Esophagus squamous epithelium (tissue), 5 donors: ENCODE measurements at regions not wholly inside any gene's neighbourhood (a gene's known extent, or its start where the extent isn't known, plus 50 kb on each side); places are given as distances from the start of the nearest gene placed in this dataset.
"Not testable (repeated sequence)": the region's sequence is repeated elsewhere in the genome, so short reads cannot be mapped to it uniquely, and the experiment has no call there.

ENCODE experiments used
- DNase-seq: peaks from one replicate; lab custom pipeline; 2025; lab: John Stamatoyannopoulos, UW
- H3K27ac ChIP-seq, 4 donors: fragments of 200-600 bp; sonication (generic); one replicate each; pipeline ENCODE4 v1.5.1; 2016 to 2019; ENCODE audit warnings: mild to moderate bottlenecking in 1 of 4
- H3K27me3 ChIP-seq, 4 donors: fragments of 200-600 bp; sonication (generic); 1 replicate in 3 of 4; 2 replicates in 1 of 4; pipeline versions ENCODE4 v1.5.1 to v1.6.0; 2017 to 2021; ENCODE audit warnings: antibody characterized with exemption in 1 of 4
- H3K36me3 ChIP-seq, 3 donors: fragments of 200-600 bp; sonication (generic); one replicate each; pipeline ENCODE4 v1.5.1; 2016 to 2019
- H3K4me1 ChIP-seq, 3 donors: fragments of 200-600 bp; sonication (generic); one replicate each; pipeline ENCODE4 v1.5.1; 2017 to 2019
- H3K4me3 ChIP-seq, 4 donors: fragments of 200-600 bp; sonication (generic); 1 replicate in 3 of 4; 2 replicates in 1 of 4; pipeline ENCODE4 v1.5.1; 2016 to 2019; ENCODE audit warnings: mild to moderate bottlenecking in 2 of 4, moderate library complexity in 1 of 4
- H3K9me3 ChIP-seq, 3 donors: fragments of 200-600 bp; sonication (generic); one replicate each; pipeline ENCODE4 v1.5.1; 2016 to 2019
- POLR2A ChIP-seq, 4 donors: fragments of 450-650 bp; IDR thresholded peaks; one replicate each; pipeline ENCODE4 v1.6.1; 2017; ENCODE audit warnings: antibody characterized with exemption in 4 of 4, mild to moderate bottlenecking in 4 of 4, moderate library complexity in 3 of 4
- WGBS, 2 donors: methylation state at CpG; one replicate each; pipeline ENCODE4 v1.1.5; 2018; 5-methylcytosine and 5-hydroxymethylcytosine counted together
- intact Hi-C: fragments of 100-400 bp; cut with DNase I; formaldehyde crosslinking; loops from one replicate; pipeline ENCODE4 v1.15.0; 2022
- TF ChIP-seq, protein P1 (sequence below), 6 experiments: fragments of 450-650 bp in 4 of 6; fragments of 200-600 bp in 2 of 6; sonication (generic) in 2 of 6; IDR thresholded peaks; one replicate each; pipeline ENCODE4 v1.5.1; 2016 to 2019; ENCODE audit warnings: antibody characterized with exemption in 6 of 6, mild to moderate bottlenecking in 4 of 6, moderate library complexity in 4 of 6
- donor health status: DM: yes; HTN: yes; CAD: no.

DNA sequence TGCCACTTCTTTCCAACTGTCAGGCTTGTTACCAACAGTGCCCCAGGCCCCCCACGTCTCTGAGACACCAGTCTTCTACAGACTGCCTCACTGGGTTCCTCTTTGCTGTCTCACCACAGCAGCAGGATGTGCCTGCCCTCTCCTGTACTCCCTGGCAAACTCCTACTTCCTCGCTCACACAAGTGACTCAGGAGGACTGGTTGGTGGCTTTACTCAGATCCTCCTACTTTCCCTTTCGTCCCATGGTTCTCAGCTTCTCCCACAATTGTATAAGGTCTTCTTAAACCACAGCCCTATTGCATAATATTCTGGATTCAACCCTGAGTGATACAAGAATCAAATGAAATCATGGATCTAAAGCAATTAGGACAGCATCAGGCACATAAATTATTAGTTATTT is 246.6 kb upstream of the PROK2 start:
- Histone ChIP-seq H3K27ac (no peak overlapping the region), H3K9me3 (no peaks in the 10 kb centered on the region), H3K36me3 (no peaks in the 10 kb centered on the region), H3K4me3 (no peak overlapping the region), H3K4me1 (no peaks in the 10 kb centered on the region), H3K27me3 (no peaks in the 10 kb centered on the region)
- intact Hi-C loops, result no loop called here
- 57 to 64% methylated on average over 3 of the region's 3 CpGs for WGBS, 2 donors
- TF ChIP-seq POLR2A (IDR thresholded peaks at IDR 0.05), result no peak
- no peak for DNase-seq

DNA sequence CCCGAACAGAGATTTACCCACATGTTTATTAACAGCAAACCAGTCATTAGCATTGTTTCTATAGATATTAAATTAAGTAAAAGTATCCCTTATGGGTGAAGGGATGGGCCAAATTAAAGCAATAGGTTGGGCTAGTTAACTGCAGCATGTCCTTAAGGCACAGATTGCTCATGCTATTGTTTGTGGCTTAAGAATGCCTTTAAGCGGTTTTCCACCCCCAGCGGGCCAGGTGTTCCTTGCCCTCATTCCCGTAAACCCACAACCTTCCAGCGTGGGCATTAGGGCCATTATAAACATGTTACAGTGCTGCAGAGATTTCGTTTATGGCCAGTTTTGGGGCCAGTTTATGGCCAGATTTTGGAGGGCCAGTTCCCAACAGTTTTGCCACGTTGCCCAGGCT is 245.3 kb upstream of the PROK2 start:
- 72 to 85% methylated on average over 7 of the region's 7 CpGs for WGBS, 2 donors
- not testable (repeated sequence) for DNase-seq, H3K4me3 ChIP-seq

DNA sequence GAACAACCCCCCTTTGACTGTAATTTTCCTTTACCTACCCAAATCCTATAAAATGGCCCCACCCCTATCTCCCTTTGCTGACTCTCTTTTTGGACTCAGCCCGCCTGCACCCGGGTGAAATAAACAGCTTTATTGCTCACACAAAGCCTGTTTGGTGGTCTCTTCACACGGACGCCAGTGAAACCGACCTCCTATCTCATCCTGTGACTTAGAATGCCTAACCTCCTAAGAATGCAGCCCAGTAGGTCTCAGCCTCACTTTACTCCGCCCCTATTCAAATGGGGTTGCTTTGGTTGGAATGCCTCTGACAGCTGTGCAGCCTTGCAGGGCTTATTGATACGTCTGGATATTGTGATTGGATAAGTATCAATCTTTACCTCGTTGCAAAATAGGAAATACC is 243.8 kb upstream of the PROK2 start:
- H3K27ac ChIP-seq, DNase-seq, H3K4me1 ChIP-seq, H3K27me3 ChIP-seq, intact Hi-C loops, H3K9me3 ChIP-seq, H3K36me3 ChIP-seq, H3K4me3 ChIP-seq: not testable (repeated sequence)
- WGBS, 2 donors, result 75 to 86% methylated on average over 5 to 8 of the region's 8 CpGs

More for the DNA sequence above, 245.3 kb upstream of the PROK2 start:
- intact Hi-C loops, H3K9me3 ChIP-seq, H3K4me1 ChIP-seq, H3K27me3 ChIP-seq, H3K27ac ChIP-seq, H3K36me3 ChIP-seq: not testable (repeated sequence)

DNA sequence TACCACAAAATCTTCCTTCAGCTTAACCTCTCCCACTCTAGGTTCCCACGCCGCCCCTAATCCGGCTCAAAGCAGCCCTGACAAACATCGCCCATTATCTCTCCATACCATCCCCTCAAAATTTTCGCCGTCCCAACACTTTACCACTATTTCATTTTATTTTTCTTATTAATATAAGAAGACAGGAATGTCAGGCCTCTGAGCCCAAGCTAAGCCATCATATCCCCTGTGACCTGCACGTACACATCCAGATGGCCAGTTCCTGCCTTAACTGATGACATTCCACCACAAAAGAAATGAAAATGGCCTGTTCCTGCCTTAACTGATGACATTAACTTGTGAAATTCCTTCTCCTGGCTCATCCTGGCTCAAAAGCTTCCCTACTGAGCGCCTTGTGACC is 243.4 kb upstream of the PROK2 start:
- intact Hi-C loops, H3K27me3 ChIP-seq, H3K9me3 ChIP-seq, H3K4me3 ChIP-seq, H3K36me3 ChIP-seq, DNase-seq, H3K4me1 ChIP-seq, H3K27ac ChIP-seq: not testable (repeated sequence)
- 93 to 98% methylated on average over 7 to 8 of the region's 8 CpGs for WGBS, 2 donors

DNA sequence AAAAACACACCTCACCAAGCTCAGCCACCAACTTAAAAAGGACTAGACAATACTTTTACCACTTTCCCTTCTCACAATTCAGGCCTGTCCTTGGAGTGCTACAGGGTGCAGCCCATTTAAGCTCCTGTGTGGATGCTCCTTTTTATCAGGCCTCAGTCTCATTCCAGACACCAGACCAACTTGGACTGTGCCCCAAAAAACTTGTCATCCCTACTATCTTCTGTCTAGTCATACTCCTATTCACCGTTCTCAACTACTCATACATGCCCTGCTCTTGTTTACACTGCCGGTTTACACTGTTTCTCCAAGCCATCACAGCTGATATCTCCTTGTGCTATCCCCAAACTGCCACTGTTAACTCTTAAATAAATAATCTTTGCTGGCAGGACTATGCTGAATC is 242.8 kb upstream of the PROK2 start:
- H3K9me3 ChIP-seq, H3K27ac ChIP-seq, H3K4me1 ChIP-seq, H3K36me3 ChIP-seq, H3K27me3 ChIP-seq, H3K4me3 ChIP-seq, intact Hi-C loops, DNase-seq: not testable (repeated sequence)
- WGBS, 2 donors, result 79 to 89% methylated on average over 2 of the region's 2 CpGs

DNA sequence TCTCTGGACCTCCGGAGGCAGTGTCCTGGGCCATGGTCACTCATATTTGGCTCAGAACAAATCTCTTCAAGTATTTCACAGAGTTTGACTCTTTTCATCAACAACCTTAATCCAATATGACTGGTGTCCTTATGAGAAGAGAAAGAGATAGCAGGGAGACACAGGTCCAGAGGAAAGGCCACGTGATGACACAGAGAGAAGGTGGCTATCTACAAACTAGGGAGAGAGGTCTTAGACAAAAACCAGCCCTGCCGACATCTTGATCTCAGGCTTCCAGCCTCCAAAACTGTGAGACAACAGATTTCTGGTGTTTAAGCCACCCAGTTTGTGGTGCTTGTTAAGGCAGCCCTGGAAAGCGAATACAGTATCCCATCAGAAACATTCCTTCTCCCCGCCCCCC is 237.1 kb upstream of the PROK2 start:
- Histone ChIP-seq H3K4me1 (peaks cover 0 to 8% (median 0%) of the 10 kb centered on the region in 3 donors), H3K4me3 (no peak overlapping the region), H3K9me3 (no peaks in the 10 kb centered on the region), H3K27ac (no peak overlapping the region), H3K36me3 (no peaks in the 10 kb centered on the region), H3K27me3 (no peaks in the 10 kb centered on the region)
- intact Hi-C loops, result no loop called here
- TF ChIP-seq, protein P1, sequence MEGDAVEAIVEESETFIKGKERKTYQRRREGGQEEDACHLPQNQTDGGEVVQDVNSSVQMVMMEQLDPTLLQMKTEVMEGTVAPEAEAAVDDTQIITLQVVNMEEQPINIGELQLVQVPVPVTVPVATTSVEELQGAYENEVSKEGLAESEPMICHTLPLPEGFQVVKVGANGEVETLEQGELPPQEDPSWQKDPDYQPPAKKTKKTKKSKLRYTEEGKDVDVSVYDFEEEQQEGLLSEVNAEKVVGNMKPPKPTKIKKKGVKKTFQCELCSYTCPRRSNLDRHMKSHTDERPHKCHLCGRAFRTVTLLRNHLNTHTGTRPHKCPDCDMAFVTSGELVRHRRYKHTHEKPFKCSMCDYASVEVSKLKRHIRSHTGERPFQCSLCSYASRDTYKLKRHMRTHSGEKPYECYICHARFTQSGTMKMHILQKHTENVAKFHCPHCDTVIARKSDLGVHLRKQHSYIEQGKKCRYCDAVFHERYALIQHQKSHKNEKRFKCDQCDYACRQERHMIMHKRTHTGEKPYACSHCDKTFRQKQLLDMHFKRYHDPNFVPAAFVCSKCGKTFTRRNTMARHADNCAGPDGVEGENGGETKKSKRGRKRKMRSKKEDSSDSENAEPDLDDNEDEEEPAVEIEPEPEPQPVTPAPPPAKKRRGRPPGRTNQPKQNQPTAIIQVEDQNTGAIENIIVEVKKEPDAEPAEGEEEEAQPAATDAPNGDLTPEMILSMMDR (IDR thresholded peaks at IDR 0.05), result no peak
- TF ChIP-seq POLR2A (IDR thresholded peaks at IDR 0.05), result no peak
- DNase-seq, result no peak
- WGBS, 2 donors, result 92 to 100% methylated on average over 5 of the region's 5 CpGs

DNA sequence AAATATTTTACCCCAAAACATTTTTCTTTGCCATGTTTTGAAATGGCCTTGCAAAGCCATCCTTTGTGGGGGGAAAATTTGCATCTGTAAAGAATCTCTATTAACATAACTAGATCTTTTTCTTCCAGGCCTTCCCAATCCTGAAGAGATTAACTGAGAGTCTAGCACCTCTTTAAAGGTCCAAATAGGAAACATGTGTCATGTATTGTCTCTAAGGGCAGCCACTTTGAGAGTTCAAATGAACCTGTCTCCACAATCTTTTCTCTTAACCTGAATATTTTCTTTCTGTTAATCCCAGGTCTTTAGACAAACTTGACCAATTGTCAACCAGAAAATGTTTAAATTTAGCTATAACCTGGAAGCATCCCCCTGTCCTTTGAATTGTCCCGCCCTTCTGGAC is 236.6 kb upstream of the PROK2 start:
- WGBS, 2 donors, result 92 to 100% methylated on average over 1 of the region's 1 CpG
- TF ChIP-seq, protein P1 (IDR thresholded peaks at IDR 0.05), result no peak
- no peak for TF ChIP-seq POLR2A (IDR thresholded peaks at IDR 0.05)
- Histone ChIP-seq H3K27ac (no peak overlapping the region), H3K4me1 (peaks cover 0 to 8% (median 0%) of the 10 kb centered on the region in 3 donors), H3K36me3 (no peaks in the 10 kb centered on the region), H3K4me3 (no peak overlapping the region), H3K27me3 (no peaks in the 10 kb centered on the region), H3K9me3 (no peaks in the 10 kb centered on the region)
- intact Hi-C loops, result no loop called here
- no peak for DNase-seq

DNA sequence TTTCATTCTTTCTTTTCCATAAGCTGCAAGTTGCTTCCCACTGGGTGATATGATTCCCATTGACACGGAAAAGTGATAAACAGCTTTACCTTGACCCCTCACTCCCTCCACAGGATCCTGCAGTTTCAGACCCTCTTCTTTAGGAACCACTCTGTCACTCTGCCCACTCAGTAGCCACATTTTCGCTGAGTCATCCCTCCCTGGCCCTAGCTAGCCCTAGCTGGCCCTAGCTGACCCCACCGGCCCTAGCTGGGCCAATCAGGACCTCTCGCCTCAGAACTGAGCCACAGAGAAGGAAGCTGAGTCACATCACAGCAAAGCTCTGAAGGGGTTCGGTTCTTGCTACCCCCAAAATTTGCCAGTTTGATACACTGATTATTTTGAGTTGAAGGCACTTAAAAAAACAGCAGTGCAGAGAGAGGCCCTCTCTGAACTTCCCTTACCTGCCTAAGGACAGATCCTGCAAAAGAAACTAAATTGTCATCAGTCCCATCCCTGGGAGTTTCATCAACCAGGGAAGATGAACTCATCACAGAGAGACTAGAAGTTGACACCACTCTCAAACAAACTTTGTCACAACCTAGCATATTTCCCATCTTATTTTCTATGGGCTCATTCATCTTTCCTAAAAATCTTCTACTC is 233.5 kb upstream of the PROK2 start:
- H3K4me1 ChIP-seq, result peaks cover 0 to 8% (median 0%) of the 10 kb centered on the region in 3 donors
- no peaks in the 10 kb centered on the region for H3K27me3 ChIP-seq
- no peaks in the 10 kb centered on the region for H3K36me3 ChIP-seq
- no peak for DNase-seq
- 76 to 88% methylated on average over 4 to 5 of the region's 5 CpGs for WGBS, 2 donors
- no peak overlapping the region for H3K4me3 ChIP-seq
- H3K9me3 ChIP-seq, result no peaks in the 10 kb centered on the region
- TF ChIP-seq, protein P1 (IDR thresholded peaks at IDR 0.05), result no peak
- TF ChIP-seq POLR2A (IDR thresholded peaks at IDR 0.05), result no peak
- intact Hi-C loops, result no loop called here
- H3K27ac ChIP-seq, result no peak overlapping the region
